WERI-Rb-1 (cell line): ENCODE measurements at regions not wholly inside any gene's neighbourhood (a gene's known extent, or its start where the extent isn't known, plus 50 kb on each side); places are given as distances from the start of the nearest gene placed in this dataset.

Source experiments
- DNase-seq: peaks from one replicate; pipeline ENCODE4 v3.0.0-alpha.2; 2020
- H3K27ac ChIP-seq: fragments of 250-450 bp; sonication (Bioruptor Pico); 2 replicates; pipeline ENCODE4 v1.5.1; 2020; ENCODE audit warnings: mild to moderate bottlenecking, moderate library complexity
- H3K27me3 ChIP-seq: fragments of 250-450 bp; sonication (Bioruptor Pico); 2 replicates; pipeline ENCODE4 v1.5.1; 2021; ENCODE audit warnings: mild to moderate bottlenecking, low read depth, moderate library complexity; ENCODE audit not compliant: insufficient read depth, severe bottlenecking
- H3K36me3 ChIP-seq: fragments of 250-450 bp; sonication (Bioruptor Pico); 2 replicates; pipeline ENCODE4 v1.5.1; 2020; ENCODE audit warnings: mild to moderate bottlenecking, moderate library complexity
- H3K4me3 ChIP-seq: 2 replicates; pipeline ENCODE4 v1.5.1; 2011; ENCODE audit warnings: low read depth, mild to moderate bottlenecking, control low read depth, low read length
- H3K9me3 ChIP-seq: fragments of 250-450 bp; sonication (Bioruptor Pico); 2 replicates; pipeline ENCODE4 v1.5.1; 2021; ENCODE audit warnings: mild to moderate bottlenecking, moderate library complexity; ENCODE audit not compliant: severe bottlenecking
- TF ChIP-seq, protein P1 (sequence below): IDR thresholded peaks from 2 replicates; pipeline ENCODE4 v1.5.1; 2011; ENCODE audit warnings: low read depth, mild to moderate bottlenecking, control low read depth, inconsistent platforms, low read length

DNA sequence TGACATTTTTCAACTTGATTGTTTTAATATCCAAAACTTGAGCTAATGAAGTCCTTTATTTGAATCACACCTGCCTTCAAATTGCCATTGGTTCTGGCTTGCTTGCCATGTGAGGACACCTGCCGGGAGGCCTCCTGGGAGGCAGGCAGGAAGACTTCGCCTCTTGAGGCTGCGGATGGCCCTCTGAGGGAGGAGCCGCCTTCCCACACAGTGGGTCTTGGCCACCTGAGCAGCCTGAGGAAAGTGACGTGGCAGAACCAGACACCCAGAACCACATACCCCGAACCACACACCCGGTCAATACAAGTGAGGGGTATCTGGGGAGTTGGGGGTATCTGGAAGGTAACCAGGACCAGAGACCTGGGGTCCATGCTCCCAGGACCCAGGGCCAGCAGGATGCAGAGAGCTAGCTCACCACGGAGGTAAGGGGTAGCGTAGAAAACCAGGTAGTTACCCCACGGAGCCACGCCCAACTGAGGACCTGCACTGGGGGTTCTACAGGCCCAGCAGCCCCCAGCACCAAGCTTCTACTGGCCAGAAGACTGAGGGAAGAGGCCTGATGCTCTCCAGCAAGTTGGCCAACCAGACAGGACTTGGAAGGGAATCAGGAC, 300.5 kb downstream of the TCERG1L start:
- H3K4me3 ChIP-seq = no peak overlapping the region
- no peaks in the 10 kb centered on the region for H3K36me3 ChIP-seq
- H3K27me3 ChIP-seq = no peaks in the 10 kb centered on the region
- no peak for DNase-seq
- H3K9me3 ChIP-seq = no peaks in the 10 kb centered on the region
- no peak overlapping the region for H3K27ac ChIP-seq
- TF ChIP-seq, protein P1, sequence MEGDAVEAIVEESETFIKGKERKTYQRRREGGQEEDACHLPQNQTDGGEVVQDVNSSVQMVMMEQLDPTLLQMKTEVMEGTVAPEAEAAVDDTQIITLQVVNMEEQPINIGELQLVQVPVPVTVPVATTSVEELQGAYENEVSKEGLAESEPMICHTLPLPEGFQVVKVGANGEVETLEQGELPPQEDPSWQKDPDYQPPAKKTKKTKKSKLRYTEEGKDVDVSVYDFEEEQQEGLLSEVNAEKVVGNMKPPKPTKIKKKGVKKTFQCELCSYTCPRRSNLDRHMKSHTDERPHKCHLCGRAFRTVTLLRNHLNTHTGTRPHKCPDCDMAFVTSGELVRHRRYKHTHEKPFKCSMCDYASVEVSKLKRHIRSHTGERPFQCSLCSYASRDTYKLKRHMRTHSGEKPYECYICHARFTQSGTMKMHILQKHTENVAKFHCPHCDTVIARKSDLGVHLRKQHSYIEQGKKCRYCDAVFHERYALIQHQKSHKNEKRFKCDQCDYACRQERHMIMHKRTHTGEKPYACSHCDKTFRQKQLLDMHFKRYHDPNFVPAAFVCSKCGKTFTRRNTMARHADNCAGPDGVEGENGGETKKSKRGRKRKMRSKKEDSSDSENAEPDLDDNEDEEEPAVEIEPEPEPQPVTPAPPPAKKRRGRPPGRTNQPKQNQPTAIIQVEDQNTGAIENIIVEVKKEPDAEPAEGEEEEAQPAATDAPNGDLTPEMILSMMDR = no peak

DNA sequence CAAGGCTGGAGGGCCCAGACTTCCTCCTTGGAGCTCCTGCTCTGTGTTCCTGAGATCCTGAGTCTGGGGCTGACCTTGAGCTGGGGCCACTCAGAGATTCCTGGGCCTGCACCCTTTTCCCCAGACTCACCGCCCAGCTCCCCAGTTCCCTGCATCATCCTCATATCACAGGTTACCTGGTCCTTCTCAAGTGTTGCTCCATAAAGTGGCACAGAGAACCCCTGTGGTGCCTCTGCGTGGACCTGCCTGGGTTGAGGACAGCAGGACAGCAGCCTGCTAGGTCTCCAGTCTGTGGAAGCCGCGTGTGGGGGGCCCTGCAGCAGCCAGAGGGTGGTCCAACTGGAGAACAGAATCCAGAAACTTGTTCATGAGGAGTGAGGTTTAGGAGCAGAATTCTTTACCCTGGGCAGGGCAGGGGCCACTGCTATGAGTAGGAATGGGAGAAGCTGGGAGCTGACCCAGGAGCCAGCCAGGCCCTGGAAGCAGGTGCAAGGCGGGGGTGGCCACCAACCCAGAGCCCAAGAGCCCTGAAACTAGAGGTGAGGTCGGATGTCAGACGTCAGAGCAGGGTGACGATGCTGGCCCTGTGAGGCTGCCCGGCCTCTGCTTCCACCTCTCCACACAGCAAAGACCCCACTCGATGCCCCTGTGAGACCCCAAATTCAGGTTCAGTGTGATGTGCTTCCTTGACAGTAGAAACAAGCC, 299.4 kb downstream of the TCERG1L start:
- Histone ChIP-seq H3K36me3 (no peaks in the 10 kb centered on the region), H3K27ac (no peak overlapping the region), H3K27me3 (no peaks in the 10 kb centered on the region), H3K4me3 (no peak overlapping the region), H3K9me3 (no peaks in the 10 kb centered on the region)
- DNase-seq = no peak
- TF ChIP-seq, protein P1 = no peak

DNA sequence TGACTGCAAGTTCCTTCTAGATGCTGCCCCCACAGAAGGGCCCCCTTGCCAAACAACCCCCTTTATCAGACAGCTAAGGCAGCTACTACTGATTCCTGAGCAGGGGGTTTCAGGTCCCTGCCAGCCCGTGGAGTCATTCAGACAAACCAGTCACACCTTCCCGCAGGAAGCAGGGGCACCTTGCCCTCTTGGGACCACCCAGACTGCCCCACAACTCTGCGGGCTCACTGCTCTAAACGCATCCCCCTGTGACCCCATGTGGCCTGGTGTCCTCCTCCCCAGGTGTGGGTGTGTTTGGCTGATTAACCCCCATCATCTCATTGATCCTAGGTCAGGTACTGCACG, 298.9 kb downstream of the TCERG1L start:
- Histone ChIP-seq H3K36me3 (no peaks in the 10 kb centered on the region), H3K9me3 (no peaks in the 10 kb centered on the region), H3K4me3 (no peak overlapping the region), H3K27ac (no peak overlapping the region), H3K27me3 (no peaks in the 10 kb centered on the region)
- TF ChIP-seq, protein P1 = no peak
- no peak for DNase-seq

DNA sequence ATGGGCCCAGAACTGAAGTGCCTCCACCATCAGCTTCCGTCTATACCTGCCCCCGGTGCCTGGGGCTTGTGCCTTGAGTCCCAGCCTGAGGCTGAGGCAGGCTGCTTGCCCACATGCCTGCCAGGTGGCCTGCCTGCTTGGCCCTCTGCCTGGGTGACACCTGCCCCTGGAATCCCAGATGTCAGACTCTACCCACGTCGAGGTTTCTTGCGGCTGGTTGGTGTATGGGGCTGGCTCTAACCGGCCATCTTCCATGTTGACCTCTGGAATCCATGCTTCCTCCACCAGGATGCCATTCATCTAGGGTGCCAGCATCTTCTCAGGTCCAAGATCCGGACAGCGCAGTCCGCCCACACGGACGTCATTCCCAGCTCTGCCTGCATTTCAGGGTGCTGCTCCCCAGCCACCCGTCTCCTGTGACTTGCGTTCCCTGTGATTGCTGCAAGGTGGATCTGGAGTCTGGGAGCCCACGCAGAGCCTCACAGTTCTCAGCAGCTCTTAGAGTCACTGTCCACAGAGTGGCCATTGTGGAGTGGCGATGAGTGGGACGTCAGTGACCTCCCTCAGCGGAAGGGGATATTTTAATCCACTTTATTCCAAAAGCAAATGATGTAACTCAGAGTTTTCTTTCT, 298.1 kb downstream of the TCERG1L start:
- DNase-seq = no peak
- TF ChIP-seq, protein P1 = no peak
- H3K4me3 ChIP-seq = no peak overlapping the region
- H3K27me3 ChIP-seq = no peaks in the 10 kb centered on the region
- no peaks in the 10 kb centered on the region for H3K36me3 ChIP-seq
- no peaks in the 10 kb centered on the region for H3K9me3 ChIP-seq
- no peak overlapping the region for H3K27ac ChIP-seq

DNA sequence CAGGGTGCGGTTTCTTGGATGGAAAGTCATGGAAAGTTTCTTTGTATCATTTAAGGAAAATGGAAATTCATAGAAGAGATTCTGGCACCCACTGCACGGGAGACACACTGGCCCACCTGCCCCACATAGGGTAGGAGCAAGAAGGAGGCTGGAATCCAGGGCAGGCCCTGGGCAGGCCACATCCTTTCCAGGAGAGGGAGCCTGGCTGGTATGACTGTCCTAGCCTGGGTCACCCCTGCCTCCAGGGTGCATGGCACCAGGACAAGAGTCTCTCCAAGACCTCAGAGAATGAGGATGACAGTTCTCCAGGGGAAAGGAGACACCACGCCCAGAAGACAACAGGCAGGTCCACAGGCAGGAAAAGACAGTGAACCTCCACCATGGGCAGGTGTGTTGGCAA, 297.2 kb downstream of the TCERG1L start:
- TF ChIP-seq, protein P1 = no peak
- Histone ChIP-seq H3K9me3 (no peaks in the 10 kb centered on the region), H3K27ac (no peak overlapping the region), H3K4me3 (no peak overlapping the region), H3K27me3 (no peaks in the 10 kb centered on the region), H3K36me3 (no peaks in the 10 kb centered on the region)
- no peak for DNase-seq
